Suprapubic skin (tissue), 4 donors: ENCODE measurements at regions not wholly inside any gene's neighbourhood (a gene's known extent, or its start where the extent isn't known, plus 50 kb on each side); places are given as distances from the start of the nearest gene placed in this dataset.

ENCODE experiments used
- DNase-seq, 2 donors: peaks; one replicate each; pipeline ENCODE4 v3.0.0-alpha.2; 2019; ENCODE audit warnings: low spot score in 2 of 2
- H3K27ac ChIP-seq: fragments of 200-600 bp; sonication (generic); one replicate; pipeline ENCODE4 v1.5.1; 2019
- H3K27me3 ChIP-seq: fragments of 200-600 bp; sonication (generic); one replicate; pipeline ENCODE4 v1.5.1; 2019
- H3K36me3 ChIP-seq: fragments of 200-600 bp; sonication (generic); one replicate; pipeline ENCODE4 v1.5.1; 2019
- H3K4me1 ChIP-seq: fragments of 200-600 bp; sonication (generic); one replicate; pipeline ENCODE4 v1.5.1; 2019
- H3K4me3 ChIP-seq: fragments of 200-600 bp; sonication (generic); one replicate; pipeline ENCODE4 v1.5.1; 2019; ENCODE audit warnings: mild to moderate bottlenecking
- H3K9me3 ChIP-seq: fragments of 200-600 bp; sonication (generic); one replicate; pipeline ENCODE4 v1.5.1; 2019
- CTCF ChIP-seq, 2 donors: fragments of 200-600 bp in 1 of 2; fragments of 450-650 bp in 1 of 2; sonication (generic) in 1 of 2; IDR thresholded peaks; one replicate each; pipeline ENCODE4 v1.5.1; 2016 to 2019; ENCODE audit warnings: antibody characterized with exemption in 2 of 2, mild to moderate bottlenecking in 1 of 2, moderate library complexity in 1 of 2
- EP300 ChIP-seq: sonication (generic); formaldehyde crosslinking; IDR thresholded peaks from one replicate; pipeline ENCODE4 v1.6.1; 2017; ENCODE audit warnings: antibody characterized with exemption
- POLR2A ChIP-seq, 2 donors: fragments of 450-650 bp; IDR thresholded peaks; one replicate each; pipeline ENCODE4 v1.6.1; 2017; ENCODE audit warnings: antibody characterized with exemption in 2 of 2, mild to moderate bottlenecking in 2 of 2, moderate library complexity in 2 of 2
- POLR2AphosphoS5 ChIP-seq, 3 donors: sonication (generic); formaldehyde crosslinking; IDR thresholded peaks; one replicate each; pipeline ENCODE4 v1.6.1; 2017; ENCODE audit warnings: antibody characterized with exemption in 3 of 3
- WGBS: methylation state at CpG from one replicate; pipeline ENCODE4 v1.1.5; 2018; 5-methylcytosine and 5-hydroxymethylcytosine counted together

GRCh38 chr18:78246588-78246987 lies 733.0 kb upstream of the SALL3 start:
- H3K4me3 ChIP-seq, result no peak overlapping the region
- no peak for TF ChIP-seq POLR2AphosphoS5 (IDR thresholded peaks at IDR 0.05)
- no peak for TF ChIP-seq CTCF (IDR thresholded peaks at IDR 0.05)
- H3K27ac ChIP-seq, result no peak overlapping the region
- DNase-seq, result no peak
- H3K36me3 ChIP-seq, result no peaks in the 10 kb centered on the region
- H3K4me1 ChIP-seq, result peaks cover 5% of the 10 kb centered on the region
- WGBS, result 74% methylated on average over 17 of the region's 17 CpGs
- H3K9me3 ChIP-seq, result no peaks in the 10 kb centered on the region
- peaks cover 27% of the 10 kb centered on the region for H3K27me3 ChIP-seq

- no peak for DNase-seq
- TF ChIP-seq EP300 (no peak), POLR2A (IDR thresholded peaks at IDR 0.05) (no peak), POLR2AphosphoS5 (IDR thresholded peaks at IDR 0.05) (no peak), CTCF (IDR thresholded peaks at IDR 0.05) (no peak)
- H3K9me3 ChIP-seq, result no peaks in the 10 kb centered on the region
- 59% methylated on average over 14 of the region's 14 CpGs for WGBS
- no peak overlapping the region for H3K4me3 ChIP-seq
- no peaks in the 10 kb centered on the region for H3K4me1 ChIP-seq
- H3K27ac ChIP-seq, result no peak overlapping the region
- no peaks in the 10 kb centered on the region for H3K36me3 ChIP-seq
- H3K27me3 ChIP-seq, result peaks cover 27% of the 10 kb centered on the region
These were observed 731.9 kb upstream of the SALL3 start for GRCh38 chr18:78247615-78248289.

- 88% methylated on average over 8 of the region's 10 CpGs for WGBS
- TF ChIP-seq POLR2AphosphoS5 (IDR thresholded peaks at IDR 0.05) (no peak), POLR2A (IDR thresholded peaks at IDR 0.05) (no peak), CTCF (IDR thresholded peaks at IDR 0.05) (no peak), EP300 (no peak)
- Histone ChIP-seq H3K27ac (no peak overlapping the region), H3K4me3 (no peak overlapping the region), H3K27me3 (peaks cover 3% of the 10 kb centered on the region), H3K4me1 (no peaks in the 10 kb centered on the region), H3K9me3 (no peaks in the 10 kb centered on the region), H3K36me3 (no peaks in the 10 kb centered on the region)
- DNase-seq, result no peak
These were observed 724.6 kb upstream of the SALL3 start for GRCh38 chr18:78255013-78255412.

- DNase-seq, result no peak
- Histone ChIP-seq H3K36me3 (no peaks in the 10 kb centered on the region), H3K4me1 (no peaks in the 10 kb centered on the region), H3K9me3 (no peaks in the 10 kb centered on the region), H3K27me3 (no peaks in the 10 kb centered on the region), H3K4me3 (no peak overlapping the region), H3K27ac (no peak overlapping the region)
- TF ChIP-seq POLR2A (IDR thresholded peaks at IDR 0.05), result no peak
- no peak for TF ChIP-seq EP300
- no peak for TF ChIP-seq POLR2AphosphoS5 (IDR thresholded peaks at IDR 0.05)
- TF ChIP-seq CTCF (IDR thresholded peaks at IDR 0.05), result no peak
- 88% methylated on average over 26 of the region's 26 CpGs for WGBS
These were observed 711.2 kb upstream of the SALL3 start for GRCh38 chr18:78268226-78268988.

- DNase-seq, result no peak
- no peaks in the 10 kb centered on the region for H3K4me1 ChIP-seq
- H3K36me3 ChIP-seq, result no peaks in the 10 kb centered on the region
- H3K4me3 ChIP-seq, result no peak overlapping the region
- 82% methylated on average over 9 of the region's 9 CpGs for WGBS
- no peak overlapping the region for H3K27ac ChIP-seq
- H3K9me3 ChIP-seq, result no peaks in the 10 kb centered on the region
- TF ChIP-seq EP300, result no peak
- no peak for TF ChIP-seq CTCF (IDR thresholded peaks at IDR 0.05)
- no peak for TF ChIP-seq POLR2AphosphoS5 (IDR thresholded peaks at IDR 0.05)
- no peak for TF ChIP-seq POLR2A (IDR thresholded peaks at IDR 0.05)
- no peaks in the 10 kb centered on the region for H3K27me3 ChIP-seq
These were observed 707.8 kb upstream of the SALL3 start for GRCh38 chr18:78271790-78272189.
